ENCODE measurements at regions not wholly inside any gene's neighbourhood (a gene's known extent, or its start where the extent isn't known, plus 50 kb on each side); places are given as distances from the start of the nearest gene placed in this dataset.

- Histone ChIP-seq H3K79me2 (ENCODE audit: control insufficient read depth, insufficient read depth, low read length) (no peaks in the 10 kb centered on the region), H3K36me3 (ENCODE audit: control insufficient read depth, insufficient read depth, low read length) (no peaks in the 10 kb centered on the region), H3K4me1 (ENCODE audit: control insufficient read depth, extremely low read depth, insufficient read depth, low read length) (peaks cover 3% of the 10 kb centered on the region), H3K9me3 (ENCODE audit: control insufficient read depth, insufficient read depth, low read depth, low read length) (no peaks in the 10 kb centered on the region), H4K20me1 (ENCODE audit: control insufficient read depth, extremely low read depth, insufficient read depth, low read length) (no peaks in the 10 kb centered on the region), H3K27ac (ENCODE audit: insufficient read depth, low read length) (no peak overlapping the region), H3K9ac (ENCODE audit: insufficient read depth, low read length) (no peak overlapping the region), H3K4me3 (replicated peaks in 1 of 4; ENCODE audit: control extremely low read depth in 1 of 4, insufficient read depth in 1 of 4, low read depth in 3 of 4, low read length in 4 of 4) (no peak overlapping the region), H3K27me3 (ENCODE audit: control insufficient read depth, insufficient read depth, low read length) (no peaks in the 10 kb centered on the region), H2AFZ (ENCODE audit: low read length) (no peak overlapping the region), H3K4me2 (ENCODE audit: extremely low read depth, insufficient read depth, low read length) (no peak overlapping the region)
- DNase-seq (ENCODE audit: low read depth in 2 of 2): no peak
- TF ChIP-seq EZH2 (IDR thresholded peaks at IDR 0.05; ENCODE audit: low read length, missing control alignments) (no peak), CTCF (conservative IDR thresholded peaks at IDR 0.05 in 1 of 2, IDR thresholded peaks at IDR 0.05 in 1 of 2; ENCODE audit: low read depth in 1 of 2, low read length in 2 of 2) (no peak)
Measured at GRCh38 chr17:13334374-13334773, 267.4 kb downstream of the HS3ST3A1 start.

GRCh38 chr17:13333661-13334060 lies 268.1 kb downstream of the HS3ST3A1 start:
- no peaks in the 10 kb centered on the region for H3K27me3 ChIP-seq (ENCODE audit: control insufficient read depth, insufficient read depth, low read length)
- no peaks in the 10 kb centered on the region for H3K79me2 ChIP-seq (ENCODE audit: control insufficient read depth, insufficient read depth, low read length)
- H3K4me3 ChIP-seq (replicated peaks in 1 of 4; ENCODE audit: control extremely low read depth in 1 of 4, insufficient read depth in 1 of 4, low read depth in 3 of 4, low read length in 4 of 4): no peak overlapping the region
- H3K9me3 ChIP-seq (ENCODE audit: control insufficient read depth, insufficient read depth, low read depth, low read length): no peaks in the 10 kb centered on the region
- no peak overlapping the region for H3K27ac ChIP-seq (ENCODE audit: insufficient read depth, low read length)
- no peak for TF ChIP-seq CTCF (conservative IDR thresholded peaks at IDR 0.05 in 1 of 2, IDR thresholded peaks at IDR 0.05 in 1 of 2; ENCODE audit: low read depth in 1 of 2, low read length in 2 of 2)
- TF ChIP-seq EZH2 (IDR thresholded peaks at IDR 0.05; ENCODE audit: low read length, missing control alignments): no peak
- H3K4me1 ChIP-seq (ENCODE audit: control insufficient read depth, extremely low read depth, insufficient read depth, low read length): peaks cover 3% of the 10 kb centered on the region
- DNase-seq (ENCODE audit: low read depth in 2 of 2): no peak
- no peak overlapping the region for H3K4me2 ChIP-seq (ENCODE audit: extremely low read depth, insufficient read depth, low read length)
- no peaks in the 10 kb centered on the region for H4K20me1 ChIP-seq (ENCODE audit: control insufficient read depth, extremely low read depth, insufficient read depth, low read length)
- no peak overlapping the region for H2AFZ ChIP-seq (ENCODE audit: low read length)
- H3K36me3 ChIP-seq (ENCODE audit: control insufficient read depth, insufficient read depth, low read length): no peaks in the 10 kb centered on the region
- H3K9ac ChIP-seq (ENCODE audit: insufficient read depth, low read length): no peak overlapping the region

- Histone ChIP-seq H3K4me2 (ENCODE audit: extremely low read depth, insufficient read depth, low read length) (no peak overlapping the region), H3K36me3 (ENCODE audit: control insufficient read depth, insufficient read depth, low read length) (no peaks in the 10 kb centered on the region), H3K27me3 (ENCODE audit: control insufficient read depth, insufficient read depth, low read length) (no peaks in the 10 kb centered on the region), H3K27ac (ENCODE audit: insufficient read depth, low read length) (no peak overlapping the region), H3K4me1 (ENCODE audit: control insufficient read depth, extremely low read depth, insufficient read depth, low read length) (no peaks in the 10 kb centered on the region), H3K4me3 (replicated peaks in 1 of 4; ENCODE audit: control extremely low read depth in 1 of 4, insufficient read depth in 1 of 4, low read depth in 3 of 4, low read length in 4 of 4) (no peak overlapping the region), H2AFZ (ENCODE audit: low read length) (no peak overlapping the region), H3K79me2 (ENCODE audit: control insufficient read depth, insufficient read depth, low read length) (no peaks in the 10 kb centered on the region), H3K9me3 (ENCODE audit: control insufficient read depth, insufficient read depth, low read depth, low read length) (no peaks in the 10 kb centered on the region), H4K20me1 (ENCODE audit: control insufficient read depth, extremely low read depth, insufficient read depth, low read length) (no peaks in the 10 kb centered on the region), H3K9ac (ENCODE audit: insufficient read depth, low read length) (no peak overlapping the region)
- DNase-seq (ENCODE audit: low read depth in 2 of 2): no peak
- no peak for TF ChIP-seq CTCF (conservative IDR thresholded peaks at IDR 0.05 in 1 of 2, IDR thresholded peaks at IDR 0.05 in 1 of 2; ENCODE audit: low read depth in 1 of 2, low read length in 2 of 2)
- no peak for TF ChIP-seq EZH2 (IDR thresholded peaks at IDR 0.05; ENCODE audit: low read length, missing control alignments)
Measured at GRCh38 chr17:13332207-13332606, 269.5 kb downstream of the HS3ST3A1 start.

All from fibroblast of lung (primary cell).